RWPE2 (cell line): ENCODE measurements at regions not wholly inside any gene's neighbourhood (a gene's known extent, or its start where the extent isn't known, plus 50 kb on each side); places are given as distances from the start of the nearest gene placed in this dataset.
"Not testable (repeated sequence)": the region's sequence is repeated elsewhere in the genome, so short reads cannot be mapped to it uniquely, and the experiment has no call there.

Source experiments
- ATAC-seq: fragments of 200-7000 bp; cut with Tn5 transposase; 3 replicates; pipeline ENCODE4 v1.9.1; 2021; ENCODE audit warnings: low read depth
- DNase-seq: peaks from one replicate; pipeline ENCODE4 v3.0.0-alpha.2; 2020; ENCODE audit warnings: low spot score
- H3K27ac ChIP-seq: fragments of 450-650 bp; 2 replicates; pipeline ENCODE4 v1.5.1; 2017; ENCODE audit warnings: mild to moderate bottlenecking; ENCODE audit not compliant: poor library complexity, severe bottlenecking
- H3K27me3 ChIP-seq: fragments of 250-450 bp; sonication (Bioruptor Pico); 2 replicates; pipeline ENCODE4 v1.5.1; 2021; ENCODE audit warnings: mild to moderate bottlenecking, moderate library complexity; ENCODE audit not compliant: insufficient read depth, poor library complexity, severe bottlenecking
- H3K36me3 ChIP-seq: fragments of 250-450 bp; sonication (Bioruptor Pico); 2 replicates; pipeline ENCODE4 v1.5.1; 2020; ENCODE audit warnings: low read depth, mild to moderate bottlenecking, moderate library complexity
- H3K4me1 ChIP-seq: fragments of 250-450 bp; sonication (Bioruptor Pico); 2 replicates; pipeline ENCODE4 v1.5.1; 2021; ENCODE audit warnings: mild to moderate bottlenecking, moderate library complexity; ENCODE audit not compliant: insufficient read depth, poor library complexity, severe bottlenecking
- H3K4me3 ChIP-seq: fragments of 250-450 bp; sonication (Bioruptor Pico); 2 replicates; pipeline ENCODE4 v1.5.1; 2021; ENCODE audit warnings: mild to moderate bottlenecking, moderate library complexity; ENCODE audit not compliant: severe bottlenecking
- H3K9me3 ChIP-seq: fragments of 250-450 bp; sonication (Bioruptor Pico); 2 replicates; pipeline ENCODE4 v1.5.1; 2021; ENCODE audit warnings: mild to moderate bottlenecking, moderate library complexity; ENCODE audit not compliant: severe bottlenecking
- TF ChIP-seq, protein P1 (sequence below): fragments of 450-650 bp; IDR thresholded peaks from one replicate; pipeline ENCODE4 v1.5.1; 2017; ENCODE audit warnings: mild to moderate bottlenecking, moderate library complexity; ENCODE audit not compliant: poor library complexity, severe bottlenecking

DNA sequence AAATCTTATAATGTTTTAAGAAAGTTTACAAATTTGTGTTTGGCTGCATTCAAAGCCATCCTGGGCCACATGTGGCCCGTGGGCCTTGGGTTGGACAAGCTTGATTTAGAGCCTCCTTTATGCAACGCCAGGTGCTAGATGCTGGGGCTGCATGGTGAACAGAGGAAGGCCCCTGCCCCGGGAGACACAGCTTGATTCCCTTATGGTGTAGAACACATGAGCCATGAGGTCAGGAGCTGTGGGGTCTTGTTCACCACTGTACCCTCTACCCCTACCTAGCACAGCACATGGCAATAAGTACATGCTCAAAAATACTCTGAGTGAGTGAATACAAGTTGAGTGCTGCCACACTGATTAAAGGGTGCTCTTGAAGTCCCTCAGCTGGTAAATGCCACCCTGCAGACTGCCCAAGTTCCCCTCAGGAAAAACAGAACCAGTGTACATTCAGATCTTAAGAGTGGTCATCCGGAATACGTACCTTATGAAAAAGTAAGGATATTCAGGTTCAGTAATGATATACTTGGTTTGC, 71.9 kb downstream of the ARRDC3 start:
- Histone ChIP-seq H3K9me3 (no peaks in the 10 kb centered on the region), H3K27ac (peak overlapping the region; percentile 92), H3K4me3 (no peak overlapping the region), H3K27me3 (no peaks in the 10 kb centered on the region), H3K36me3 (no peaks in the 10 kb centered on the region), H3K4me1 (peaks cover 35% of the 10 kb centered on the region)
- TF ChIP-seq, protein P1, sequence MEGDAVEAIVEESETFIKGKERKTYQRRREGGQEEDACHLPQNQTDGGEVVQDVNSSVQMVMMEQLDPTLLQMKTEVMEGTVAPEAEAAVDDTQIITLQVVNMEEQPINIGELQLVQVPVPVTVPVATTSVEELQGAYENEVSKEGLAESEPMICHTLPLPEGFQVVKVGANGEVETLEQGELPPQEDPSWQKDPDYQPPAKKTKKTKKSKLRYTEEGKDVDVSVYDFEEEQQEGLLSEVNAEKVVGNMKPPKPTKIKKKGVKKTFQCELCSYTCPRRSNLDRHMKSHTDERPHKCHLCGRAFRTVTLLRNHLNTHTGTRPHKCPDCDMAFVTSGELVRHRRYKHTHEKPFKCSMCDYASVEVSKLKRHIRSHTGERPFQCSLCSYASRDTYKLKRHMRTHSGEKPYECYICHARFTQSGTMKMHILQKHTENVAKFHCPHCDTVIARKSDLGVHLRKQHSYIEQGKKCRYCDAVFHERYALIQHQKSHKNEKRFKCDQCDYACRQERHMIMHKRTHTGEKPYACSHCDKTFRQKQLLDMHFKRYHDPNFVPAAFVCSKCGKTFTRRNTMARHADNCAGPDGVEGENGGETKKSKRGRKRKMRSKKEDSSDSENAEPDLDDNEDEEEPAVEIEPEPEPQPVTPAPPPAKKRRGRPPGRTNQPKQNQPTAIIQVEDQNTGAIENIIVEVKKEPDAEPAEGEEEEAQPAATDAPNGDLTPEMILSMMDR: no peak
- ATAC-seq: no peak
- DNase-seq: no peak

DNA sequence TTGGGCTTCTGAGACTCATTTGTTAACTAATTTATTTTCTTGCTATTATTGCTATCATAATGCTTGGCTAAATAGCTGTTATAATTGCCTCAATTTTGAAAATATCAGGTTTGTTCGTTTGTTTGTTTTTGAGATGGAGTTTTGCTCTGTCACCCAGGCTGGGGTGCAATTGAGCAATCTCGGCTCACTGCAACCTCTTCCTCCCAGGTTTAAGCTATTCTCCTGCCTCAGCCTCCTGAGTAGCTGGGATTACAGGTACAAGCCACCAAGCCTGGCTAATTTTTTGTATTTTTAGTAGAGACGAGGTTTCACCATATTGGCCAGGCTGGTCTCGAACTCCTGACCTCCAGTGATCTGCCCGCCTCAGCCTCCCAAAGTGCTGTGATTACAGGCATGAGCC, 75.0 kb downstream of the ARRDC3 start:
- H3K9me3 ChIP-seq, H3K27ac ChIP-seq, H3K4me3 ChIP-seq, H3K36me3 ChIP-seq, H3K27me3 ChIP-seq, ATAC-seq, DNase-seq: not testable (repeated sequence)
- peaks cover 30% of the 10 kb centered on the region for H3K4me1 ChIP-seq

DNA sequence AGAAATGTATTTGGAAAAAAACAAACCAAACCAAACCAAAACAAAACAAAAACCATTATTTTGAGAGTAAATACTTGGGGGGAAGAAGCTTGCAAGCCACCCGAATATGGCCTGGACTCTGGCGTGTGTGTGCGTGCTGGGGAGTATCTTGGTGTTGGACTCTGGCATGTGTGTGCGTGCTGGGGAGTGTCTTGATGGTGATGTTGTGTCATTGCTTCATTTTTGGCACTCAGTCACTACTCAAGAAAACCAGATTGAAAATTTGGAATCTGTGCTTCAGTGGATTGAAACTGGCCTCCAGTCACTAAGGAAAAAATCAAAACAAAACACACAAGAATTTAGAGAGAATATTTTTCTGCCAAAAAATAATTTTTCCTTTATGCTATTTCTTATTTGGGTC, 76.1 kb downstream of the ARRDC3 start:
- TF ChIP-seq, protein P1: no peak
- H3K4me3 ChIP-seq: no peak overlapping the region
- no peaks in the 10 kb centered on the region for H3K36me3 ChIP-seq
- H3K4me1 ChIP-seq: peaks cover 21% of the 10 kb centered on the region
- ATAC-seq (no peak), DNase-seq (no peak)
- H3K27me3 ChIP-seq: no peaks in the 10 kb centered on the region
- H3K27ac ChIP-seq: no peak overlapping the region
- H3K9me3 ChIP-seq: no peaks in the 10 kb centered on the region

DNA sequence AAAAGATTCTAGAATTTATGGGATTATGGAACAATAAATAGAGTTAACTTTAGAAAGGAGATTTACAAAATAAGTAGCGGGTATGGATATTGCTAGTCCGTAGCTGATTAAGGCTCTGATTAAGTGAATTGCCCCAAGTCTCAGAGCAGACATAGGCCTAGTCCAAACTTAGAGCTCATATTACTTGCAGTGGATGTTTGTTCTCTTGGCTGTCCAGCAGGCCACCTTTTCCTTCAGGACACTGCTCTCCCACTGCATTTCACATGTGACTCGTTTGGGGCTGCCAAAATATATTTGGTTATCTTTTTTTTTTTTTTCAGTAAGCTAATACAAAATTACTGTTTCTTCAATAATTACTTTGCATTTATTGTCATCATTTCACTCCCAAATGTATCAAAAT, 76.6 kb downstream of the ARRDC3 start:
- ATAC-seq: no peak
- H3K27ac ChIP-seq: no peak overlapping the region

DNA sequence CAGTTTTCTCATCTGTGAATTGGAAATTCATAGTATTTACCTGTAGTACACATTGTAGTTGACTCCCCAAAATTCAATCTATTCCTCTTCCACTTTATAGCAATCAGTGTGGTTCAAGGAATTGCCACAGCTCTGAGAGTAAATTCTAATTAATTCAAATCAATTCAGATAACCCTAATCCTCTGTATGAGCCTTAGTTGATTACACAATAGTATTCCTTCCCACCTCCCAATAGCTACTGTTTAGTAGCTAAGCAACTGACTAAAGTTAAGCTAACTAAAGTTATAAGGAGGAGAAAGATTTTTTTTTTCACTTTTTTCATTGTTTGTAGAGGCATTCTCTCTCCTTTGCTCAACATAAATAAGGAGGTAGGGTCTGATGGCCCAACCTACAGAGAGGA, 77.5 kb downstream of the ARRDC3 start:
- no peak overlapping the region for H3K4me3 ChIP-seq
- H3K36me3 ChIP-seq: no peaks in the 10 kb centered on the region
- H3K27me3 ChIP-seq: no peaks in the 10 kb centered on the region
- H3K4me1 ChIP-seq: peaks cover 9% of the 10 kb centered on the region
- DNase-seq: no peak
- TF ChIP-seq, protein P1: no peak
- no peak for ATAC-seq
- no peaks in the 10 kb centered on the region for H3K9me3 ChIP-seq
- no peak overlapping the region for H3K27ac ChIP-seq

More for the DNA sequence above, 76.6 kb downstream of the ARRDC3 start:
- TF ChIP-seq, protein P1: no peak
- H3K4me3 ChIP-seq: no peak overlapping the region
- H3K27me3 ChIP-seq: no peaks in the 10 kb centered on the region
- peaks cover 18% of the 10 kb centered on the region for H3K4me1 ChIP-seq
- no peak for DNase-seq
- no peaks in the 10 kb centered on the region for H3K9me3 ChIP-seq
- H3K36me3 ChIP-seq: no peaks in the 10 kb centered on the region

DNA sequence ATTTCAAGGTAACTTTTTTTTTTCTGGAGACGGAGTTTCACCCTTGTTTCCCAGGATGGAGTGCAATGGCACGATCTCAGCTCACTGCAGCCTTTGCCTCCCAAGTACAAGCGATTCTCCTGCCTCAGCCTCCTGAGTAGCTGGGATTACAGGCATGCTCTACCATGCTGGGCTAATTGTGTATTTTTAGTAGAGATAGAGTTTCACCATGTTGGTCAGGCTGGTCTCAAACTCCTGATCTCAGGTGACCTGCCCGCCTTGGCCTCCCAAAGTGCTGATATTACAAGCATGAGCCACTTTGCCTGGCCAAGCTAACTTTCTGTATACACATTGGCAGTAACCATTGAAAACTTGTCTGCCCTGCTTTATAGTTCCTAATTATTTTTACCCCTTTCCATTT, 79.1 kb downstream of the ARRDC3 start:
- not testable (repeated sequence) for H3K36me3 ChIP-seq, ATAC-seq, H3K4me3 ChIP-seq, H3K9me3 ChIP-seq, DNase-seq, H3K27ac ChIP-seq, H3K27me3 ChIP-seq, H3K4me1 ChIP-seq
